ENCODE measurements at regions not wholly inside any gene's neighbourhood (a gene's known extent, or its start where the extent isn't known, plus 50 kb on each side); places are given as distances from the start of the nearest gene placed in this dataset.

DNA sequence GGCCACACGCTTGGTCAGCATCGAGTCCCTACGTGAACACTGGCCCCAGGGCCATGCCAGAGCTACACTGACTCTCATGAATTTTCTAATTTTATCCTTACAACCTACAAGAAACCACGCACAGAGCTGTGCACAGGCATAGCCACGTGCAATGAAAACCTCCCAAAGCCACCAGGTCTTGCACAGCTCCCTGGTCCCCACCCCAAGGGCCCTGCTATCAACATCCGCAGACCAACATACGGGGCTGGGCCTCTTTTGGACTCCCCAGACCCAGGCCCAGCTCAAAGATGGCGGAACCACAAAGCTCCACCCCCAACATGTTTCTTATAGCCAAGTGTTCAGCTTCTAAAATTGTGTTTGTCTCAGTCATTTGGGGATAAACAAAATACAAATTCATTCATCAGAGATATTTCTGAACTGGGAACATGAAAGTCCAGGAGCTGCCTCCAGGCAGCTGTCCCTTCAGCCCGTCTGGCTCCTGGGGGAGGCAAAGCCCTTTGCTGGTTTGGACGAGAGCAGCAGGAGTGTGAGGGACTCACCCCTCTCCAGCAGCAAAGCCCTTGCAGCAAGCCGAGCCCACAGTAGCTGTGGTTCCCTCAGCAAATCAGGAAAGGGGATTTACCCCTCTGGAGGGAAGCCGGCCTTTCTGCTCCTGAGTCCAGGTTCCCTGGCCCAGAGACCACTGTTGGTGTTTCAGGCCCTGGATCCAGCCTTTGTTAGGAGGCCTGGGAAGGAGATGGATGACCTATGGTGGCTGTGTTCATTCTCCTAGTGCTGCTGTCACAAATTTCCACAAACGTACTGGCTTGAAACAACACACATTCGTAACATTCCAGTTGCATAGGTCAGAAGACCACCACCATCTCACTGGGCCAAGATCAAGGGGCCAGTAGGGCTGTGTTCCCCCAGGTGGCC lies 75.1 kb downstream of the OAT start (continued):
- TF ChIP-seq SIN3A (IDR thresholded peaks at IDR 0.05; ENCODE audit: low read depth): no peak

GRCh38 chr10:124342821-124343170 lies 75.9 kb downstream of the OAT start:
- H3K9me3 ChIP-seq (ENCODE audit: control insufficient read depth in 1 of 2, insufficient read depth in 1 of 2, low read depth in 1 of 2, low read length in 2 of 2): no peaks in the 10 kb centered on the region
- H3K36me3 ChIP-seq (ENCODE audit: control insufficient read depth in 1 of 2, insufficient read depth in 2 of 2, low read length in 2 of 2): no peaks in the 10 kb centered on the region
- no peaks in the 10 kb centered on the region for H3K4me1 ChIP-seq (ENCODE audit: control insufficient read depth in 1 of 2, insufficient read depth in 2 of 2, low read length in 2 of 2)
- DNase-seq (ENCODE audit: low read depth, low spot score): no peak
- BruUV-seq (replicated peaks): no TSS peak
- CTCF ChIA-PET: no interaction called here
- no peak overlapping the region for H3K4me2 ChIP-seq (ENCODE audit: low read length)
- ATAC-seq: no peak
- H4K20me1 ChIP-seq (ENCODE audit: insufficient read depth): no peaks in the 10 kb centered on the region
- H3K9me2 ChIP-seq (ENCODE audit: insufficient read depth): no peaks in the 10 kb centered on the region
- H3K9ac ChIP-seq (ENCODE audit: low read length): no peak overlapping the region
- POLR2A ChIA-PET: no interaction called here
- H3K79me2 ChIP-seq (ENCODE audit: insufficient read depth, low read length): no peaks in the 10 kb centered on the region
- no peak overlapping the region for H2AFZ ChIP-seq (ENCODE audit: low read depth, low read length, poor library complexity, severe bottlenecking)
- intact Hi-C loops (cut with micrococcal nuclease): no loop called here
- H3K27me3 ChIP-seq (ENCODE audit: insufficient read depth, low read length): no peaks in the 10 kb centered on the region
- RAD21 ChIA-PET (ENCODE audit: low non-redundant PET in 1 of 2, low total read pairs in 2 of 2, uncharacterized antibody in 2 of 2, unreplicated experiment in 2 of 2): interaction anchor here in 1 of 2 experiments (0.6 kb wide), 1 partner anchor 12 kb away, joined by 6 read pairs; no protein-coding TSS in a partner anchor
- H3K4me3 ChIP-seq (replicated peaks in 1 of 2; ENCODE audit: low read depth in 1 of 2, low read length in 2 of 2): no peak overlapping the region
- no peak overlapping the region for H3K27ac ChIP-seq (ENCODE audit: low read depth, low read length)
- no peak for TF ChIP-seq CTCF (IDR thresholded peaks at IDR 0.05 in 2 of 3, conservative IDR thresholded peaks at IDR 0.05 in 1 of 3; ENCODE audit: borderline replicate concordance in 1 of 3, insufficient read depth in 1 of 3, low read depth in 2 of 3, low read length in 2 of 3)
- no peak for TF ChIP-seq EZH2 (IDR thresholded peaks at IDR 0.05)
- no peak for TF ChIP-seq FOSL1 (IDR thresholded peaks at IDR 0.05; ENCODE audit: low read depth)
- TF ChIP-seq CEBPB (IDR thresholded peaks at IDR 0.05; ENCODE audit: low read depth): no peak
- no peak for TF ChIP-seq SP1 (IDR thresholded peaks at IDR 0.05; ENCODE audit: low read depth)
- no peak for TF ChIP-seq REST (IDR thresholded peaks at IDR 0.05; ENCODE audit: low read depth)
- TF ChIP-seq TCF7L2 (IDR thresholded peaks at IDR 0.05; ENCODE audit: borderline replicate concordance, extremely low read depth, insufficient read depth, insufficient read length): no peak
- no peak for TF ChIP-seq SIN3A (IDR thresholded peaks at IDR 0.05; ENCODE audit: low read depth)
- TF ChIP-seq ELF1 (IDR thresholded peaks at IDR 0.05; ENCODE audit: borderline replicate concordance, low read depth): no peak
- TF ChIP-seq, protein P1, sequence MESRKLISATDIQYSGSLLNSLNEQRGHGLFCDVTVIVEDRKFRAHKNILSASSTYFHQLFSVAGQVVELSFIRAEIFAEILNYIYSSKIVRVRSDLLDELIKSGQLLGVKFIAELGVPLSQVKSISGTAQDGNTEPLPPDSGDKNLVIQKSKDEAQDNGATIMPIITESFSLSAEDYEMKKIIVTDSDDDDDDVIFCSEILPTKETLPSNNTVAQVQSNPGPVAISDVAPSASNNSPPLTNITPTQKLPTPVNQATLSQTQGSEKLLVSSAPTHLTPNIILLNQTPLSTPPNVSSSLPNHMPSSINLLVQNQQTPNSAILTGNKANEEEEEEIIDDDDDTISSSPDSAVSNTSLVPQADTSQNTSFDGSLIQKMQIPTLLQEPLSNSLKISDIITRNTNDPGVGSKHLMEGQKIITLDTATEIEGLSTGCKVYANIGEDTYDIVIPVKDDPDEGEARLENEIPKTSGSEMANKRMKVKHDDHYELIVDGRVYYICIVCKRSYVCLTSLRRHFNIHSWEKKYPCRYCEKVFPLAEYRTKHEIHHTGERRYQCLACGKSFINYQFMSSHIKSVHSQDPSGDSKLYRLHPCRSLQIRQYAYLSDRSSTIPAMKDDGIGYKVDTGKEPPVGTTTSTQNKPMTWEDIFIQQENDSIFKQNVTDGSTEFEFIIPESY (IDR thresholded peaks at IDR 0.05; ENCODE audit: extremely low read depth, insufficient replicate concordance, low read length): no peak
- TF ChIP-seq, protein P2, sequence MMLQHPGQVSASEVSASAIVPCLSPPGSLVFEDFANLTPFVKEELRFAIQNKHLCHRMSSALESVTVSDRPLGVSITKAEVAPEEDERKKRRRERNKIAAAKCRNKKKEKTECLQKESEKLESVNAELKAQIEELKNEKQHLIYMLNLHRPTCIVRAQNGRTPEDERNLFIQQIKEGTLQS (IDR thresholded peaks at IDR 0.05): no peak
- no peak for TF ChIP-seq EZH2phosphoT487 (IDR thresholded peaks at IDR 0.05; ENCODE audit: borderline replicate concordance)
- TF ChIP-seq ZNF274 (IDR thresholded peaks at IDR 0.05; ENCODE audit: low read depth, low read length): no peak
- TF ChIP-seq SRF (IDR thresholded peaks at IDR 0.05; ENCODE audit: low read depth): no peak
- TF ChIP-seq RAD21 (IDR thresholded peaks at IDR 0.05; ENCODE audit: low read depth): no peak
- no peak for TF ChIP-seq YY1 (IDR thresholded peaks at IDR 0.05; ENCODE audit: extremely low read depth, insufficient replicate concordance, low read depth, low read length)
- TF ChIP-seq CBX3 (IDR thresholded peaks at IDR 0.05; ENCODE audit: low read depth): no peak
